PC-3 (cell line): ENCODE measurements at regions not wholly inside any gene's neighbourhood (a gene's known extent, or its start where the extent isn't known, plus 50 kb on each side); places are given as distances from the start of the nearest gene placed in this dataset.

ENCODE experiments used
- ATAC-seq: fragments of 200-7000 bp; cut with Tn5 transposase; 2 replicates; pipeline ENCODE4 v1.9.1; 2020; ENCODE audit warnings: mild to moderate bottlenecking, moderate library complexity
- BruUV-seq: library from RNA; stranded (reverse); fragments of 400-500 nt; replicated peaks from 2 replicates; lab custom pipeline; 2021; lab: Mats Ljungman, UMichigan
- CTCF ChIA-PET: fragments of 300-600 bp; sonication (Branson Sonifier 250); formaldehyde crosslinking; loops from one replicate; lab custom pipeline; 2022; ENCODE audit warnings: antibody characterized with exemption; lab: Charles Lee
- POLR2A ChIA-PET: fragments of 300-600 bp; sonication (Branson Sonifier 250); formaldehyde crosslinking; loops from one replicate; lab custom pipeline; 2022; ENCODE audit warnings: antibody characterized with exemption; ENCODE audit not compliant: unreplicated experiment; lab: Charles Lee
- DNase-seq: peaks from one replicate; pipeline ENCODE4 v3.0.0-alpha.2; 2015
- H2AFZ ChIP-seq: fragments of 300-600 bp; sonication (generic); 2 replicates; pipeline ENCODE4 v1.6.0; 2016; ENCODE audit warnings: antibody characterized with exemption, low read length
- H3F3A ChIP-seq: fragments of 300-600 bp; sonication (generic); one replicate; pipeline ENCODE4 v1.6.0; 2017; ENCODE audit warnings: antibody characterized with exemption, low read length, control low read depth, mild to moderate bottlenecking; ENCODE audit not compliant: unreplicated experiment
- H3K27ac ChIP-seq: fragments of 300-600 bp; sonication (generic); 2 replicates; pipeline ENCODE4 v1.5.1; 2016; ENCODE audit warnings: mild to moderate bottlenecking, low read length
- H3K27me3 ChIP-seq: fragments of 300-600 bp; sonication (generic); 2 replicates; pipeline ENCODE4 v1.6.1; 2016; ENCODE audit warnings: low read length, mixed read lengths
- H3K36me3 ChIP-seq: fragments of 300-600 bp; sonication (generic); 2 replicates; pipeline ENCODE4 v1.6.1; 2016; ENCODE audit warnings: low read depth, mixed run types, low read length, mixed read lengths
- H3K4me1 ChIP-seq: fragments of 300-600 bp; sonication (generic); 2 replicates; pipeline ENCODE4 v1.5.1; 2016; ENCODE audit warnings: low read length; ENCODE audit not compliant: insufficient read depth
- H3K4me2 ChIP-seq: fragments of 300-600 bp; sonication (generic); 2 replicates; pipeline ENCODE4 v1.6.0; 2016; ENCODE audit warnings: low read length
- H3K4me3 ChIP-seq: fragments of 300-600 bp; sonication (generic); 2 replicates; pipeline ENCODE4 v1.5.1; 2016; ENCODE audit warnings: mild to moderate bottlenecking, low read length, mixed read lengths
- H3K79me2 ChIP-seq: fragments of 300-600 bp; sonication (generic); 2 replicates; pipeline ENCODE4 v1.6.1; 2017; ENCODE audit warnings: low read length, mixed read lengths
- H3K9ac ChIP-seq: fragments of 300-600 bp; sonication (generic); 2 replicates; pipeline ENCODE4 v1.6.0; 2016; ENCODE audit warnings: mild to moderate bottlenecking, low read length
- H3K9me2 ChIP-seq: fragments of 300-600 bp; sonication (generic); replicated peaks from 2 replicates; pipeline ENCODE4 v1.6.1; 2016; ENCODE audit warnings: mixed run types, low read length, mixed read lengths
- H3K9me3 ChIP-seq: fragments of 300-600 bp; sonication (generic); 2 replicates; pipeline ENCODE4 v1.6.1; 2016; ENCODE audit warnings: low read length, mixed read lengths
- H4K20me1 ChIP-seq: fragments of 300-600 bp; sonication (generic); 2 replicates; pipeline ENCODE4 v1.6.1; 2016; ENCODE audit warnings: low read length, mixed read lengths
- CTCF ChIP-seq: fragments of 300-600 bp; sonication (generic); conservative IDR thresholded peaks from 2 replicates; pipeline ENCODE4 v1.5.1; 2017; ENCODE audit warnings: antibody characterized with exemption, low read depth, mild to moderate bottlenecking, low read length
- EZH2 ChIP-seq: fragments of 300-600 bp; sonication (generic); IDR thresholded peaks from one replicate; pipeline ENCODE4 v1.6.1; 2017; ENCODE audit warnings: antibody characterized with exemption, mild to moderate bottlenecking, low read length; ENCODE audit not compliant: unreplicated experiment
- EZH2phosphoT487 ChIP-seq: fragments of 300-600 bp; sonication (generic); IDR thresholded peaks from 2 replicates; pipeline ENCODE4 v1.6.1; 2018; ENCODE audit warnings: mild to moderate bottlenecking, antibody characterized with exemption, low read length, borderline replicate concordance
- intact Hi-C: fragments of 100-400 bp; cut with micrococcal nuclease; formaldehyde crosslinking; loops from 2 replicates; pipeline ENCODE4 v1.9.0; 2023

- H4K20me1 ChIP-seq: no peaks in the 10 kb centered on the region
- no peaks in the 10 kb centered on the region for H3F3A ChIP-seq
- intact Hi-C loops: no loop called here
- H3K9me2 ChIP-seq: no peaks in the 10 kb centered on the region
- CTCF ChIA-PET: no interaction called here
- POLR2A ChIA-PET: no interaction called here
- ATAC-seq (no peak), DNase-seq (no peak)
- no peaks in the 10 kb centered on the region for H3K9me3 ChIP-seq
- H2AFZ ChIP-seq: no peak overlapping the region
- BruUV-seq: no TSS peak
- H3K9ac ChIP-seq: no peak overlapping the region
- H3K4me1 ChIP-seq: peaks cover 10% of the 10 kb centered on the region; the same call in 1 of the 2 replicates
- H3K4me2 ChIP-seq: no peak overlapping the region
- H3K36me3 ChIP-seq: no peaks in the 10 kb centered on the region
- no peaks in the 10 kb centered on the region for H3K79me2 ChIP-seq
- no peak overlapping the region for H3K27ac ChIP-seq
- no peak overlapping the region for H3K4me3 ChIP-seq
- H3K27me3 ChIP-seq: no peaks in the 10 kb centered on the region
- no peak for TF ChIP-seq CTCF
Observed at GRCh38 chr6:87847135-87847829, 145.2 kb upstream of the AKIRIN2 start.

GRCh38 chr6:87846434-87846833, 144.4 kb upstream of the AKIRIN2 start:
- Histone ChIP-seq H3K4me3 (no peak overlapping the region), H3K9ac (no peak overlapping the region), H3K4me2 (no peak overlapping the region), H3K9me2 (no peaks in the 10 kb centered on the region), H3K79me2 (no peaks in the 10 kb centered on the region), H4K20me1 (no peaks in the 10 kb centered on the region), H2AFZ (no peak overlapping the region), H3K9me3 (no peaks in the 10 kb centered on the region), H3K4me1 (peaks cover 10% of the 10 kb centered on the region; the same call in 1 of the 2 replicates), H3K36me3 (no peaks in the 10 kb centered on the region), H3F3A (no peaks in the 10 kb centered on the region), H3K27me3 (no peaks in the 10 kb centered on the region), H3K27ac (no peak overlapping the region)
- intact Hi-C loops: no loop called here
- POLR2A ChIA-PET: no interaction called here
- no TSS peak for BruUV-seq
- CTCF ChIA-PET: no interaction called here
- no peak for TF ChIP-seq EZH2
- TF ChIP-seq EZH2phosphoT487: no peak
- no peak for TF ChIP-seq CTCF
- ATAC-seq: no peak
- peak; percentile 40 for DNase-seq

GRCh38 chr6:87840324-87840723, 138.3 kb upstream of the AKIRIN2 start:
- Histone ChIP-seq H3K79me2 (no peaks in the 10 kb centered on the region), H3K4me1 (no peaks in the 10 kb centered on the region), H3K9me3 (no peaks in the 10 kb centered on the region), H3F3A (no peaks in the 10 kb centered on the region), H2AFZ (no peak overlapping the region), H3K9ac (no peak overlapping the region), H4K20me1 (no peaks in the 10 kb centered on the region), H3K4me2 (no peak overlapping the region), H3K9me2 (no peaks in the 10 kb centered on the region), H3K27ac (no peak overlapping the region), H3K27me3 (no peaks in the 10 kb centered on the region), H3K36me3 (no peaks in the 10 kb centered on the region), H3K4me3 (no peak overlapping the region)
- intact Hi-C loops: no loop called here
- CTCF ChIA-PET: no interaction called here
- DNase-seq: no peak
- BruUV-seq: no TSS peak
- TF ChIP-seq EZH2phosphoT487 (no peak), CTCF (no peak), EZH2 (no peak)
- POLR2A ChIA-PET: no interaction called here
- no peak for ATAC-seq
